ENCODE measurements at regions not wholly inside any gene's neighbourhood (a gene's known extent, or its start where the extent isn't known, plus 50 kb on each side); places are given as distances from the start of the nearest gene placed in this dataset.

DNA sequence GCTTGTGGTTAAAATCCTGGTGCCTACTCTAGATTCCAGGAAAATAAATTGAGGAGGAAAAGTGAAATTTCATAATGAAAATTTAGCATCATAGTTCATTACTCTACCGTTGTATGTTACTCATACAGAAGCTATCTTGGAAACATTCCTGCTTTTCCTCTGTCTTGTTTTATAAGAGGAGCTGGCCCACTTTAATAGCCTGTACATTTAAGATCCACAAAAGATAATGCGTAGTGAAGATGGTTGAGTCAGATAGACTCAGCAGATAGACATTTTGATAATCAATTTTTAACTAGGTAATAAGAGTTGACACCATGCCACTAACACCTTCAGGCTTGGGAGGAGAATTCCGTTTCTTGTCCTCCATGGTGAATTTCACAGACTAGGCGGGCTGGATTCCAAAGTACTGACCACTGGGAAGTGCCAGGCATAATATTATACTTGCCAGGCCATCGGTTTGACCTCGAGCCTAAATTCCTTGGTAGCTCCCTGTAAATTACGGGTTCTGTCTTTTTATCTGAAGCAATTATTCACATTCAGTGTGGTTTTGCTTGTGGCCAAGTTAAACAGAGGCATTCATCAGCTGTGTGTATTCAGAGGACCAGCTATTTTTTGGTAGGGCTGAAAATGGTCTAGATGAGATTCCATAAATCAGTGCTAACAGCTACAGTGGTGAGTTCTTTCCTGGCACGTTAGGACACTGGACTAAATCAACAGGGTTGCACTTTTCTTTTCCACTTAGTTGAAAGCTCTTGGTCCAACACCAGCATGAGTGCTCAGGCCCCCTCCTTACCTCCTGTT is 111.9 kb upstream of the KAZN start:
- peaks cover 22% of the 10 kb centered on the region for H3K4me1 Mint-ChIP-seq
- H3K27ac Mint-ChIP-seq = no peak overlapping the region
- no peaks in the 10 kb centered on the region for H3K36me3 Mint-ChIP-seq
- no peak for DNase-seq (ENCODE audit: low spot score in 2 of 2, unreplicated experiment in 2 of 2)
- TF ChIP-seq, protein P1, sequence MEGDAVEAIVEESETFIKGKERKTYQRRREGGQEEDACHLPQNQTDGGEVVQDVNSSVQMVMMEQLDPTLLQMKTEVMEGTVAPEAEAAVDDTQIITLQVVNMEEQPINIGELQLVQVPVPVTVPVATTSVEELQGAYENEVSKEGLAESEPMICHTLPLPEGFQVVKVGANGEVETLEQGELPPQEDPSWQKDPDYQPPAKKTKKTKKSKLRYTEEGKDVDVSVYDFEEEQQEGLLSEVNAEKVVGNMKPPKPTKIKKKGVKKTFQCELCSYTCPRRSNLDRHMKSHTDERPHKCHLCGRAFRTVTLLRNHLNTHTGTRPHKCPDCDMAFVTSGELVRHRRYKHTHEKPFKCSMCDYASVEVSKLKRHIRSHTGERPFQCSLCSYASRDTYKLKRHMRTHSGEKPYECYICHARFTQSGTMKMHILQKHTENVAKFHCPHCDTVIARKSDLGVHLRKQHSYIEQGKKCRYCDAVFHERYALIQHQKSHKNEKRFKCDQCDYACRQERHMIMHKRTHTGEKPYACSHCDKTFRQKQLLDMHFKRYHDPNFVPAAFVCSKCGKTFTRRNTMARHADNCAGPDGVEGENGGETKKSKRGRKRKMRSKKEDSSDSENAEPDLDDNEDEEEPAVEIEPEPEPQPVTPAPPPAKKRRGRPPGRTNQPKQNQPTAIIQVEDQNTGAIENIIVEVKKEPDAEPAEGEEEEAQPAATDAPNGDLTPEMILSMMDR (IDR thresholded peaks at IDR 0.05; ENCODE audit: unreplicated experiment) = no peak
- no peaks in the 10 kb centered on the region for H3K9me3 Mint-ChIP-seq
- H3K27me3 Mint-ChIP-seq (ENCODE audit: low read depth) = peaks cover 13% of the 10 kb centered on the region
- H3K4me3 Mint-ChIP-seq = no peak overlapping the region

DNA sequence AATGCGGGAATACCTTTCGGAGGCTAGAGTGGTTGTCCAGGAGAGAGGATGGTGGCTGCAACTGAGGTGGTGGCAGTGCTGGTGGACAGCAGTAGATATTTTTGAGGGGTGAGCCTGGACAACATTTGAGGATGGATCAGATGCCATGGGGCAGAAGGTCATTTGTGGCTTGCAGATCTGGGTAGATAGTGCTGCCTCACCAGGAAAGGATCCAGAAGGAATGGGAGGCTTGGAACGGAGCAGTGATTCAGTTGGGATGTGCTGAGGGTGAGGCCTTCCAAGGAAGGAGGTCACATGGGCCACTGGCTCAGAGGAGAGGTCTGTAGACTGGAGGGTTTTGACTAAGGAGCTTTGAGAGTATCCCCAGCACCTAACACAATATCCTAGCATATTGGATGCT is 110.8 kb upstream of the KAZN start:
- H3K4me3 Mint-ChIP-seq = no peak overlapping the region
- TF ChIP-seq, protein P1 (IDR thresholded peaks at IDR 0.05; ENCODE audit: unreplicated experiment) = no peak
- no peaks in the 10 kb centered on the region for H3K9me3 Mint-ChIP-seq
- peaks cover 26% of the 10 kb centered on the region for H3K4me1 Mint-ChIP-seq
- DNase-seq (ENCODE audit: low spot score in 2 of 2, unreplicated experiment in 2 of 2) = no peak
- peaks cover 11% of the 10 kb centered on the region for H3K27me3 Mint-ChIP-seq (ENCODE audit: low read depth)
- H3K27ac Mint-ChIP-seq = no peak overlapping the region
- H3K36me3 Mint-ChIP-seq = no peaks in the 10 kb centered on the region

DNA sequence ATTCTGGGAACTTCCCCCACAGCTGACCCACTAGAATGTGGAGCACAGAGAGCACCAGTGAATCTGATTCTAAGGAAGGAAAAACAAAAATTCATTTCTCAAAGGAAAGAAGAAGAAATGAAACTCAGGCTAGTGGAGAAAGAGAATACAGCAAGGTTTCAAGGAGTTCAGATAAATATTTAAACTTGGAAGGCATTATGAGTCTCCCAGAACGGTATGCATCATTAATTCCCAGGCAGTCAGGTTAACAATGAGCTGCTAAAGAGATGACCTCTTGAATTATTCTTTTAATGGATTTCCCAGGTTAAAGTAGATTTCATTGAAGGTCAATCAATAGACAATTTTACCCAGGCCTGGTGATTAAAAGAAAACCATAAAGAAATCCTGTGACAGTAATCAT is 103.6 kb upstream of the KAZN start:
- DNase-seq (ENCODE audit: low spot score in 2 of 2, unreplicated experiment in 2 of 2) = no peak
- peaks cover 30% of the 10 kb centered on the region for H3K4me1 Mint-ChIP-seq
- no peak overlapping the region for H3K4me3 Mint-ChIP-seq
- H3K9me3 Mint-ChIP-seq = peaks cover 5% of the 10 kb centered on the region
- peaks cover 14% of the 10 kb centered on the region for H3K27me3 Mint-ChIP-seq (ENCODE audit: low read depth)
- H3K27ac Mint-ChIP-seq = no peak overlapping the region
- TF ChIP-seq, protein P1 (IDR thresholded peaks at IDR 0.05; ENCODE audit: unreplicated experiment) = no peak
- no peaks in the 10 kb centered on the region for H3K36me3 Mint-ChIP-seq

DNA sequence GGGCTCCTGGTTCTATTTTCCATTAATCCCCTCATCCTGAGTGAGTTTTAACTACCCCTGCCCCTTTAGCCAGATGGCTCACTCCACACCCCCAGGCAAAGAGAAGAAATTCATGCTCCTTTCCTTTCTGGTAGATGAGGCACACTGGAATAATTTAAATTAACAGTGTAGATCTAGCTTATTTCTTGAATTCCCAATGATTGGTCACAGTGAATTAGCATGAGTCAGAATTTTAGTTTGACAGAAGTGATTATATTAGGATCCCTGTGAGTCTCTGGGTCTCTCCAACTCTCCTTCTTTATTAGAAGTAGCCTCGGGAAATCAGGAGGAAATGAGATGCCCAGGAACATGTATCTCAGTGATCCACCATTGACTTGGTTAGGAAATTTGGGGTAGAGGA is 103.1 kb upstream of the KAZN start:
- Mint-ChIP-seq H3K27ac (peak overlapping the region; percentile 57), H3K4me1 (peaks cover 30% of the 10 kb centered on the region), H3K9me3 (peaks cover 5% of the 10 kb centered on the region), H3K27me3 (ENCODE audit: low read depth) (peaks cover 14% of the 10 kb centered on the region), H3K4me3 (no peak overlapping the region), H3K36me3 (no peaks in the 10 kb centered on the region)
- TF ChIP-seq, protein P1 (IDR thresholded peaks at IDR 0.05; ENCODE audit: unreplicated experiment) = no peak
- no peak for DNase-seq (ENCODE audit: low spot score in 2 of 2, unreplicated experiment in 2 of 2)

DNA sequence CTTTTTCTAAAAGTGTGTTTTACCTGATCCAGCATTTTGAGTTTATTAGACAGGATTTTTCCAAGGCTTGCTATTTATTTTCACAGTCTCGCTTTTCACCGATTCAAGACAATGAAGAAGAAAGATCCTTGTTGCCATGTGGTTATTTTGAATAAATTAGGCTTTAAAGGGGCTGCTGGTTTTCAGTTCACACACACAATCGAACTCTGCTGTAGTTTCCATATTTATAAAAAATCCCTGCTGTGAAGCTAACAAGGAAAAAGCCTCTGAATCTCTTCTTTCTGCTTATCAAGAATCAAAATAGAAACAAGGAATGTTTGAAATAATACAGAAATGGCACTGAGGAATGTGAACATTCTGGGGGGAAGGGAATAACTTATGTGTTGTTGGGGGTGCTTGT is 102.5 kb upstream of the KAZN start:
- Mint-ChIP-seq H3K4me3 (no peak overlapping the region), H3K36me3 (no peaks in the 10 kb centered on the region), H3K4me1 (peaks cover 30% of the 10 kb centered on the region), H3K9me3 (peaks cover 5% of the 10 kb centered on the region), H3K27ac (peak overlapping the region; percentile 57), H3K27me3 (ENCODE audit: low read depth) (peaks cover 14% of the 10 kb centered on the region)
- DNase-seq (ENCODE audit: low spot score in 2 of 2, unreplicated experiment in 2 of 2) = no peak
- TF ChIP-seq, protein P1 (IDR thresholded peaks at IDR 0.05; ENCODE audit: unreplicated experiment) = no peak

Data from mesothelial cell of epicardium (in vitro differentiated cells).